H1 (cell line): ENCODE measurements at regions not wholly inside any gene's neighbourhood (a gene's known extent, or its start where the extent isn't known, plus 50 kb on each side); places are given as distances from the start of the nearest gene placed in this dataset.

ENCODE experiments used
- CTCF ChIA-PET: fragments of 300-600 bp; sonication (Branson Sonifier 250); formaldehyde crosslinking; loops from one replicate; lab custom pipeline; 2021; ENCODE audit not compliant: partially characterized antibody; lab: Charles Lee
- POLR2A ChIA-PET: fragments of 300-600 bp; sonication (Branson Sonifier 250); formaldehyde crosslinking; loops from one replicate; lab custom pipeline; 2021; ENCODE audit warnings: inconsistent platforms; ENCODE audit not compliant: partially characterized antibody; lab: Charles Lee
- DNase-seq, 2 experiments: peaks; one replicate each; pipeline versions ENCODE4 v3.0.0 to v3.0.0-alpha.2; 2010 to 2022; ENCODE audit warnings: low spot score in 2 of 2, low read depth in 1 of 2, mixed read lengths in 1 of 2
- FAIRE-seq: peaks from 2 replicates; lab custom pipeline; 2011; peaks lifted over from hg19 to GRCh38; lab: Jason Lieb, UNC
- H2AFZ ChIP-seq: 2 replicates; pipeline ENCODE4 v1.8.1; 2012; ENCODE audit warnings: low read length, inconsistent platforms
- H2AK5ac ChIP-seq: 2 replicates; pipeline ENCODE4 v1.6.1; 2013; ENCODE audit warnings: low read depth, low read length
- H2BK120ac ChIP-seq: replicated peaks from 2 replicates; pipeline ENCODE3; 2013; ENCODE audit warnings: low read depth, low read length, inconsistent platforms
- H2BK12ac ChIP-seq: 2 replicates; pipeline ENCODE4 v1.6.1; 2013; ENCODE audit warnings: low read depth, low read length
- H2BK15ac ChIP-seq: 2 replicates; pipeline ENCODE4 v1.6.1; 2013; ENCODE audit warnings: low read length
- H2BK20ac ChIP-seq: 2 replicates; pipeline ENCODE4 v1.6.1; 2013; ENCODE audit warnings: low read length
- H2BK5ac ChIP-seq: 2 replicates; pipeline ENCODE4 v1.6.1; 2013; ENCODE audit warnings: low read depth, low read length
- H3K14ac ChIP-seq: 2 replicates; pipeline ENCODE4 v1.6.1; 2013; ENCODE audit warnings: inconsistent platforms; ENCODE audit not compliant: insufficient read length
- H3K18ac ChIP-seq: 2 replicates; pipeline ENCODE4 v1.6.1; 2013; ENCODE audit warnings: low read length; ENCODE audit errors: extremely low read depth
- H3K23ac ChIP-seq: 2 replicates; pipeline ENCODE4 v1.6.1; 2013; ENCODE audit warnings: inconsistent platforms; ENCODE audit not compliant: insufficient read length
- H3K23me2 ChIP-seq: 2 replicates; pipeline ENCODE4 v1.6.1; 2013; ENCODE audit warnings: low read depth, low read length
- H3K27ac ChIP-seq: 2 replicates; pipeline ENCODE4 v1.6.1; 2011; ENCODE audit warnings: low read depth, low read length, inconsistent platforms
- H3K27me3 ChIP-seq, 4 experiments: replicated peaks in 1 of 4; 1 replicate in 1 of 4; 2 replicates in 3 of 4; pipeline versions ENCODE4 v1.6.1 to v1.8.1; 2011 to 2013; ENCODE audit warnings: low read length in 3 of 4, mild to moderate bottlenecking in 3 of 4, inconsistent platforms in 2 of 4, mixed read lengths in 2 of 4, moderate library complexity in 1 of 4; ENCODE audit not compliant: control insufficient read depth in 3 of 4, insufficient read depth in 3 of 4; ENCODE audit errors: extremely low read depth in 1 of 4
- H3K36me3 ChIP-seq, 4 experiments: 2 replicates each; pipeline versions ENCODE4 v1.6.1 to v1.8.1; 2011 to 2013; ENCODE audit warnings: mild to moderate bottlenecking in 4 of 4, low read length in 3 of 4, moderate library complexity in 2 of 4, control low read depth in 1 of 4, inconsistent platforms in 1 of 4; ENCODE audit not compliant: insufficient read depth in 4 of 4, control insufficient read depth in 2 of 4
- H3K4ac ChIP-seq: replicated peaks from 2 replicates; pipeline ENCODE3; 2013; ENCODE audit warnings: low read length, low read depth, mixed read lengths, inconsistent platforms; ENCODE audit not compliant: insufficient read length
- H3K4me1 ChIP-seq, 4 experiments: replicated peaks in 1 of 4; 1 replicate in 1 of 4; 2 replicates in 3 of 4; pipeline versions ENCODE4 v1.6.1 to v1.8.1; 2011 to 2013; ENCODE audit warnings: low read length in 3 of 4, inconsistent platforms in 2 of 4, mixed read lengths in 1 of 4; ENCODE audit not compliant: insufficient read depth in 4 of 4, control insufficient read depth in 3 of 4
- H3K4me2 ChIP-seq, 2 experiments: 2 replicates each; pipeline versions ENCODE4 v1.6.1 to v1.8.1; 2011 to 2013; ENCODE audit warnings: low read depth in 2 of 2, low read length in 2 of 2, control low read depth in 1 of 2, inconsistent platforms in 1 of 2, mild to moderate bottlenecking in 1 of 2; ENCODE audit not compliant: insufficient read depth in 1 of 2
- H3K4me3 ChIP-seq, 4 experiments: fragments of 200-600, 300-600 bp in 1 of 4; sonication (generic), shearing (Covaris generic), sonication (Bioruptor Twin) in 1 of 4; 2 replicates each; pipeline versions ENCODE4 v1.5.1 to v1.8.1; 2011 to 2016; ENCODE audit warnings: low read length in 4 of 4, low read depth in 3 of 4, control low read depth in 2 of 4, inconsistent platforms in 2 of 4, mild to moderate bottlenecking in 2 of 4, mixed read lengths in 1 of 4, moderate library complexity in 1 of 4; ENCODE audit not compliant: insufficient read depth in 2 of 4; ENCODE audit errors: extremely low read depth in 1 of 4
- H3K56ac ChIP-seq: replicated peaks from 2 replicates; pipeline ENCODE3; 2013; ENCODE audit warnings: low read depth, mild to moderate bottlenecking, mixed read lengths, low read length, inconsistent platforms; ENCODE audit not compliant: insufficient read length
- H3K79me1 ChIP-seq: 2 replicates; pipeline ENCODE4 v1.6.1; 2013; ENCODE audit warnings: low read depth, low read length, control low read depth
- H3K79me2 ChIP-seq, 2 experiments: 2 replicates each; pipeline versions ENCODE4 v1.6.1 to v1.8.1; 2012 to 2013; ENCODE audit warnings: low read length in 2 of 2, mild to moderate bottlenecking in 2 of 2, inconsistent platforms in 1 of 2; ENCODE audit not compliant: insufficient read depth in 2 of 2, control insufficient read depth in 1 of 2
- H3K9ac ChIP-seq, 4 experiments: replicated peaks in 1 of 4; 1 replicate in 1 of 4; 2 replicates in 3 of 4; pipeline versions ENCODE4 v1.6.1 to v1.8.1; 2011 to 2013; ENCODE audit warnings: low read depth in 3 of 4, low read length in 3 of 4, control low read depth in 2 of 4, mild to moderate bottlenecking in 2 of 4, moderate library complexity in 2 of 4, inconsistent platforms in 1 of 4; ENCODE audit errors: extremely low read depth in 1 of 4
- H3K9me3 ChIP-seq, 2 experiments: 2 replicates each; pipeline versions ENCODE4 v1.6.1 to v1.8.1; 2012 to 2013; ENCODE audit warnings: mild to moderate bottlenecking in 2 of 2, moderate library complexity in 2 of 2, control low read depth in 1 of 2, inconsistent platforms in 1 of 2, low read depth in 1 of 2, low read length in 1 of 2, mixed read lengths in 1 of 2; ENCODE audit not compliant: insufficient read depth in 2 of 2
- H4K20me1 ChIP-seq, 2 experiments: replicated peaks in 1 of 2; 2 replicates each; pipeline versions ENCODE3 to v1.8.1; 2011 to 2013; ENCODE audit warnings: inconsistent platforms in 2 of 2, low read length in 2 of 2, mild to moderate bottlenecking in 1 of 2; ENCODE audit not compliant: insufficient read depth in 2 of 2, control insufficient read depth in 1 of 2
- H4K5ac ChIP-seq: 2 replicates; pipeline ENCODE4 v1.6.1; 2013; ENCODE audit warnings: low read length, low read depth, mixed read lengths, inconsistent platforms; ENCODE audit not compliant: insufficient read length
- H4K8ac ChIP-seq: 2 replicates; pipeline ENCODE4 v1.8.0; 2013; ENCODE audit warnings: mild to moderate bottlenecking, moderate library complexity, low read length, inconsistent platforms; ENCODE audit not compliant: insufficient read depth; ENCODE audit errors: extremely low read depth
- H4K91ac ChIP-seq: replicated peaks from 2 replicates; pipeline ENCODE3; 2013; ENCODE audit warnings: low read length, mixed read lengths, inconsistent platforms; ENCODE audit not compliant: insufficient read length
- KDM4A ChIP-seq: IDR thresholded peaks from one replicate; pipeline ENCODE4 v1.7.1; 2012; ENCODE audit warnings: low read depth, mild to moderate bottlenecking, moderate library complexity, low read length, inconsistent platforms; ENCODE audit not compliant: severe bottlenecking
- NRF1 ChIP-seq: IDR thresholded peaks from 2 replicates; pipeline ENCODE4 v1.6.1; 2011; ENCODE audit warnings: mild to moderate bottlenecking, low read depth, low read length, improper control_type of control experiment
- RAD21 ChIP-seq, 2 experiments: IDR thresholded peaks in 1 of 2; conservative IDR thresholded peaks in 1 of 2; 2 replicates each; pipeline ENCODE4 v1.6.1; 2011; ENCODE audit warnings: low read depth in 2 of 2, low read length in 2 of 2, improper control_type of control experiment in 1 of 2, inconsistent platforms in 1 of 2, mild to moderate bottlenecking in 1 of 2, moderate library complexity in 1 of 2
- RFX5 ChIP-seq: IDR thresholded peaks from 2 replicates; pipeline ENCODE4 v1.6.1; 2011; ENCODE audit warnings: low read depth, low read length, improper control_type of control experiment, borderline replicate concordance
- SP1 ChIP-seq: IDR thresholded peaks from 2 replicates; pipeline ENCODE4 v1.6.1; 2011; ENCODE audit warnings: low read depth, low read length
- TAF7 ChIP-seq: optimal IDR thresholded peaks from 2 replicates; pipeline ENCODE3; 2011; ENCODE audit warnings: low read depth, mild to moderate bottlenecking, inconsistent platforms, low read length, moderate library complexity, borderline replicate concordance
- TCF12 ChIP-seq: IDR thresholded peaks from 2 replicates; pipeline ENCODE4 v1.6.1; 2011; ENCODE audit warnings: low read depth, mild to moderate bottlenecking, low read length

DNA sequence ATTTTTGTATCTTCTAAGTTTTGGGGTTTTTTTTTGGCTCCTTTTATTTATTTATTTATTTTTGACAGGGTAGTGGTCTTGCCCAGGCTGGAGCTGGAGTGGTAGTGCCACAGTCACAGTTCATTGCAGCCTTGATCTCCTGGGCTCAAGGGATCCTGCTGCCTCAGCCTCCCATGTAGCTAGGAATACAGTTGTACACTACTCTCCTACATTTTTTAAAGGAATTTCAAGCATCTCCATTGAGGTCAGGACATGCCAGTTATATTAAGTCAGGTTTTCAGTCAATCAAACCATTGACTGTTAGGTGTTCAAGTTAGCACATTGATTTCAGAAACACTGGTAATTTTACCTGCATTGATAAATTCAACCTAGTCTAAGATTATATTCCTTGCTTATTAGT, 480.5 kb upstream of the SPRY2 start:
- H3K27ac ChIP-seq, result no peak overlapping the region
- no peak overlapping the region for H3K23ac ChIP-seq
- H2BK5ac ChIP-seq, result no peak overlapping the region
- H4K5ac ChIP-seq, result no peak overlapping the region
- H3K4ac ChIP-seq, result no peak overlapping the region
- H4K8ac ChIP-seq, result no peak overlapping the region
- no peak overlapping the region for H3K9ac ChIP-seq
- H3K14ac ChIP-seq, result no peak overlapping the region
- H3K79me2 ChIP-seq, result no peaks in the 10 kb centered on the region
- H2BK120ac ChIP-seq, result no peak overlapping the region
- no peak overlapping the region for H2BK20ac ChIP-seq
- H3K27me3 ChIP-seq, result no peaks in the 10 kb centered on the region
- H4K91ac ChIP-seq, result no peak overlapping the region
- no peaks in the 10 kb centered on the region for H3K4me1 ChIP-seq
- H2BK15ac ChIP-seq, result no peak overlapping the region
- DNase-seq (no peak), FAIRE-seq (no peak)
- H3K79me1 ChIP-seq, result no peaks in the 10 kb centered on the region
- H4K20me1 ChIP-seq, result no peaks in the 10 kb centered on the region
- H3K36me3 ChIP-seq, result no peaks in the 10 kb centered on the region; a peak in 1 of 8 replicates
- no peak overlapping the region for H2AFZ ChIP-seq
- TF ChIP-seq RFX5 (no peak), SP1 (no peak), TAF7 (no peak), NRF1 (no peak), RAD21 (IDR thresholded peaks at IDR 0.05 in 1 of 2, conservative IDR thresholded peaks at IDR 0.05 in 1 of 2; ENCODE audit: low read depth in 2 of 2, low read length in 2 of 2) (no peak), TCF12 (no peak), KDM4A (no peak)
- no peak overlapping the region for H3K18ac ChIP-seq
- H3K4me3 ChIP-seq, result no peak overlapping the region
- no peak overlapping the region for H2BK12ac ChIP-seq
- H3K56ac ChIP-seq, result no peak overlapping the region
- ChIA-PET POLR2A (no interaction called here), CTCF (no interaction called here)
- no peaks in the 10 kb centered on the region for H3K23me2 ChIP-seq
- no peak overlapping the region for H2AK5ac ChIP-seq
- H3K9me3 ChIP-seq, result peaks cover 0 to 11% of the 10 kb centered on the region in 2 experiments; a peak in 3 of 4 replicates
- H3K4me2 ChIP-seq, result no peak overlapping the region
